VCaP (cell line): ENCODE measurements at regions not wholly inside any gene's neighbourhood (a gene's known extent, or its start where the extent isn't known, plus 50 kb on each side); places are given as distances from the start of the nearest gene placed in this dataset.

Source experiments
- H3K27ac ChIP-seq: fragments of 450-650 bp; 2 replicates; pipeline ENCODE4 v1.5.1; 2017
- CTCF ChIP-seq: fragments of 450-650 bp; conservative IDR thresholded peaks from 2 replicates; pipeline ENCODE4 v1.5.1; 2017; ENCODE audit warnings: mild to moderate bottlenecking, moderate library complexity

GRCh38 chr18:11497585-11497984 is 111.8 kb upstream of the SLC35G4 start:
- no peak overlapping the region for H3K27ac ChIP-seq
- TF ChIP-seq CTCF: no peak

GRCh38 chr18:11496526-11497172 is 112.7 kb upstream of the SLC35G4 start:
- TF ChIP-seq CTCF: no peak
- no peak overlapping the region for H3K27ac ChIP-seq

- TF ChIP-seq CTCF: no peak
- H3K27ac ChIP-seq: no peak overlapping the region
Observed at GRCh38 chr18:11495441-11495840, 114.0 kb upstream of the SLC35G4 start.

- no peak overlapping the region for H3K27ac ChIP-seq
- no peak for TF ChIP-seq CTCF
Observed at GRCh38 chr18:11494107-11494506, 115.3 kb upstream of the SLC35G4 start.

- H3K27ac ChIP-seq: no peak overlapping the region
- TF ChIP-seq CTCF: no peak
Observed at GRCh38 chr18:11489266-11489899, 120.0 kb upstream of the SLC35G4 start.

GRCh38 chr18:11488175-11488574 is 121.2 kb upstream of the SLC35G4 start:
- no peak overlapping the region for H3K27ac ChIP-seq
- TF ChIP-seq CTCF: no peak

- TF ChIP-seq CTCF: no peak
- no peak overlapping the region for H3K27ac ChIP-seq
Observed at GRCh38 chr18:11487390-11487789, 122.0 kb upstream of the SLC35G4 start.
